IPS DF 4.7 (cell line): ENCODE measurements at regions not wholly inside any gene's neighbourhood (a gene's known extent, or its start where the extent isn't known, plus 50 kb on each side); places are given as distances from the start of the nearest gene placed in this dataset.
"Not testable (repeated sequence)": the region's sequence is repeated elsewhere in the genome, so short reads cannot be mapped to it uniquely, and the experiment has no call there.

Experiments used
- DNase-seq: peaks from one replicate; pipeline ENCODE4 v3.0.0-alpha.2; 2013; ENCODE audit warnings: low spot score; ENCODE audit errors: extremely low read depth

DNA sequence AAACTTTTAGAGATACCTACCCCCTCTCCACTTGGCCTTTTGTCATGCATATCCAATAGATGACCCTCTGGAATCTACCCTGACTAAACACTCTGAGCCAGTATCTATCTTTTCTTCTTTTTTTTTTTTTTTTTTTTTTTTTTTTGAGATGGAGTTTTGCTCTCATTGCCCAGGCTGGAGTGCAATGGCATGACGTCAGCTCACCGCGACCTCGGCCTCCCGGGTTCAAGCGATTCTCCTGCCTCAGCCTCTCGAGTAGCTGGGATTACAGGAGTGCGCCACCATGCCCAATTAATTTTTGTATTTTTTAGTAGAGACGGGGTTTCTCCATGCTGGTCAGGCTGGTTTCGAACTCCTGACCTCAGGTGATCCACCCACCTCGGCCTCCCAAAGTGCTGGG, 50.8 kb upstream of the GRIN2B start:
- DNase-seq: not testable (repeated sequence)

- DNase-seq: no peak
Observed at GRCh38 chr12:14043776-14044175, 62.4 kb upstream of the GRIN2B start.

DNA sequence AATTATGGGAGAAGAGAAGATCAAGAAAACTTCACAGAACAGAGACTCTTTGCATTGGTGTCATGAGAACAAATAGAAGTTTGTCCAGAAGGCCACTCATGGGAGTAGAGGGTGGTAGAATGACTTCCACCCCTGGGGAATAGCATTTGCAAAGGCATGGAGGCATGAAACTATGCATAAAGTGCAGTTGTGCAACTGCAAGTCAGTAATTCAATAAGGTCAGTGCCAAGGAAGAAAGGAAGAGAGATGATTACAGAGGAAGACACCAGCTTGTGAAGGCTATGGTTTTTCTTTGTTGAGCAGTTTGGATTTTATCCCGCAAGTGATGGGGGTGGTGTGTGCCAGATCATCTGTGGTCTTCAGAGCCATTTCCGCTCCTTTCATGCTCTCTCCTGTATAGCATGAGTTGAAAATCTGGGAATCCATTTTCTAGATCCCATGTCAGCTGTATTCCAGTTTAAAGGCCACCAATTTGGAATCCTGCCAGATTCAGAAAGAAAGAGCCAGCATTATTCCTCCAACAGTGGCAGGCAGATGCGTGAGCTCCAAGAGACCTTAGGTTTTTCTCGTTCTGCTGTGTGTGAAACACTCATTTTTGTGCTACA, 67.6 kb upstream of the GRIN2B start:
- DNase-seq: no peak

DNA sequence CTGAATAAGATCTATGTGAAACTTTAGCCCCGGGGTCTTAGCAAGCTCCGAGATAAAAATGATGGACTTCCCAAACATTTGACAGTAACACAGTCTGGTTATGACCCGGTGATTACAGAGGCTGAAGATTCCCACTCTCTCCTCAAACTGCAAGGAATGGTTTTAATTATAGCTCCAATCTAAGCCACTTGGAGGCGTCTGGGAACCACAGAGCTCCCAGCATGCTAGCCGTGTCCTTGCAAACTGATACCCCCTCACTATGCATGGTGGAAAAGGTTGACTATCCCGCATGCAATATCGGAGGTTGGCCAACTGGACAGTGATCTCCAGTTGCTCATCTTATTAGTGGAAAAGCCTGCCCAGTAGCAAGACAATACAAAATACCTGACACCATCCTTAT, 76.5 kb upstream of the GRIN2B start:
- DNase-seq: no peak

DNA sequence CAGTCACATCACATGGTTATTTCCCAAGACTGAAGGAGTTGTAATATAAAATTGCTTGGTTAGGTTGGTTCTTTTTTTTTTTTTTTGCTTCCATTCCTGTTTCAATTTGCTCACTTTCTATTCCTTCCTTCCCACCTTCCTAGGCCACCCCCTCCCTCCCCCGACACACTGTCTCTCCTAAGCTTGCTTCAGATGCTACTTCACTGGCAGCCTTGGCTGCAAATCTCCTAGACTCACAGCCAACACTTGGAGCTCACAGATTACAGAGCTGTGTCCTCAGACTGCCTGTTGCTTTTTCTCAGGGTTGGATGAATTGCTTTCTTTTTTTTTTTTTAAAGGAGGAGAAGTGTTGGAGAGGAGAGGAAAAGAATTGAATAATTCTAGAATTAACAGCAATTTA, 77.3 kb upstream of the GRIN2B start:
- no peak for DNase-seq

GRCh38 chr12:14059548-14059947, 78.1 kb upstream of the GRIN2B start:
- no peak for DNase-seq

- DNase-seq: no peak
Observed at GRCh38 chr12:14065616-14066015, 84.2 kb upstream of the GRIN2B start.

DNA sequence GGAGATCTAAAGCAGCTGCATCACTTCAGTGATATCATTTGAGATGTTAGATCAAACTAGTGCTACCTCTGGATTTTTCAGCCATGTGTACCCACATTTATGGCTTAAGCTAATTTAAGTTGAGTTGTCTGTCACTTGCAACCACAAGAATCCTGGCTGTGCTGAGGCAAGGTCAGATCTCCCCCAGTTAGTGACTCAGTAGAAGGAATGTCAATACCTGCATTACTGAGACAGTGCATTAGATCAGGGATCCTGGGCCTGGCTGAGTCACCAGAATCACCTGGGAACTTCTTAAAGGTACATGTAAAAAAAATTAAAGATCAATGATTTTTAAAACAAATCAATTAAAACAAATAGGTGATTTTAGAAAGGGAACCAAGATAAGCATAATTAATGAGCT, 84.6 kb upstream of the GRIN2B start:
- no peak for DNase-seq

- no peak for DNase-seq
Observed at GRCh38 chr12:14068961-14069360, 87.6 kb upstream of the GRIN2B start.

DNA sequence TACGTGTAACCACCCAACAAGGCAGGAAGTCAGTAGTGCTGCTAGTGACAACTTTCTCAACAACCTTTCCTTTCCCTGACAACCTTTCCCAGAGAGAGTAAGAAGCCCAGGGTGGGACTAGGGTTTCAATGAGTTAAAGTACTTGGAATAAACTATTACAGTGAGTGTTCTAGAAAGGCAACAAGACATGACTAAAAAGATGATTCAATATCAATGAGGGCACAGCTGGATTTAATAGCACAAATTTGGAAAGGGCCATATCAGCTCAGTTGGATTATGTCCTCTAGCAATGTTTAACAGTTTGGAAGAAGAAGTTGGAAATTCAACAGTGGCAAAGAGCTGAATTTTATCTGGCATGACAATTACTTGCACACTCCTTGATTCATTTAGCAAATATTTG, 90.4 kb upstream of the GRIN2B start:
- DNase-seq: no peak

DNA sequence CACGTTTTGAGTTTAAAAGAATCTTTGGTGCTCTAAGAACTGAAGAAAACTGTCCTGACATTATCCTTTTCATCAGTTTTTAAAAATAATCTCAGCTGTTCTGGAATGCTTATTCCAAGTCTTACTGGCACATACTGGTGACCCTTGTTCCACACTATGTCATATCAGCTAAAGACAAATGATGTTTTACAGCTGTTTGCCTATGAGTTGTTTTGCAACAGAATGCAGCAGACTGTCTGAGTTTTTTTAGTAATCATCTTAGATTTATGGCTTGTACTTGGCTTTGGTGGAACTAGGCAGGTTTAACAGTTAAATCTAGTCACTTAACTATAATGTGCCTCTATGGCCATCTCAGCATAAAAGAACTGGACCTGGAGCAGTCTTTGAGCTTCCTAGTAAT, 91.6 kb upstream of the GRIN2B start:
- DNase-seq: no peak

GRCh38 chr12:14075797-14076393, 94.5 kb upstream of the GRIN2B start:
- DNase-seq: no peak

GRCh38 chr12:14076538-14076937, 95.1 kb upstream of the GRIN2B start:
- DNase-seq: no peak

GRCh38 chr12:14086838-14087237, 105.4 kb upstream of the GRIN2B start:
- DNase-seq: no peak

GRCh38 chr12:14099994-14100393, 118.6 kb upstream of the GRIN2B start:
- no peak for DNase-seq

- DNase-seq: not testable (repeated sequence)
Observed at GRCh38 chr12:14101556-14101955, 120.2 kb upstream of the GRIN2B start.

DNA sequence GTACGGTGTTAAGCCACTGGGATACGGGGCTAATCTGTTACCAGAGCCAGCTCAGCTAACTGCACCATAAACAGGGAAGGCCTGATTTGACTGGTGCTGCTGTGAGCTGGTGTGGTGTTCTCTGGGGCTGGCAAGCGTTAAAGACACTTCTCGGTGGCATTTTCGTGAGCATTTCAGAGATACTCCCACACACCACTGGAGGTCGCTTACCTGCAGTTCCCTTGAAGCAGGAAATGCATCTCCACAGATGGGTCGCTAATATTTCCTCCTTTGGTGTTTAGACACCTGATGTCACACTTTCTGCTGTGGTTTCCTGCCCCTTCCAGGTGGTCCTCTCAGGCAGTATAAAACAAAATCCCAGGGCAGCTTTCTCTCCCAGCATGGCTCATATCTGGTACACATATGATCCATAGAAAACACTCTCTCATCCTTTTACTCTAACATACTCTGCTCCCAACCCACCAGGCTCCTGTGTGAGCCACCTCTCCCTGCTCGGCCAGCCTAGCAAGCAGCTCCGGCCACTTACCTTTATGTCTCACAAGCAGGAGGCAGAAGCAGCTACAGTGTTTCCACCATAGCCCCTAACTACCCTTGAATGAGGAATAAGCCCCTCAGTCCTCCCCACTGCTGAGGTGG, 129.9 kb upstream of the GRIN2B start:
- DNase-seq: peak; percentile 30

DNA sequence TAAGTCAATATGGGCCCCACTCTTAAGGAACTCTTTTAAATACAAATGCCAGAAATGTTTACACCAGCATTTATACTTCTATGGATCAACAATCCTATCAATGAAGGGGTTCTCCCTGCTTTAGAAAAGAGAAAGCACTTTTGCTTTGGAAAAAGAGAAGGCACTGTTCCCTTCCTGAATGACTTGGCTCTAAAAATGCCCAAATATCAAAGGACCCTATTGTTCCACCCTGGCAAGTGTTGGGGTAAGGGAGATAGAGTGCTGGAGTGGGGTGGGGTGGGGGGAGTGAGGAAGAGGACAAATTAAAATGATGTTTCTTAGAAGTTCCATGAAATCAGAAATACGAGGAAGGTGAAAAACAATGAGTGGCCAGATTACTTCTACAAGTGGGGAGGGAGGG, 131.6 kb upstream of the GRIN2B start:
- DNase-seq: no peak

GRCh38 chr12:14126692-14127091, 145.3 kb upstream of the GRIN2B start:
- DNase-seq: no peak

DNA sequence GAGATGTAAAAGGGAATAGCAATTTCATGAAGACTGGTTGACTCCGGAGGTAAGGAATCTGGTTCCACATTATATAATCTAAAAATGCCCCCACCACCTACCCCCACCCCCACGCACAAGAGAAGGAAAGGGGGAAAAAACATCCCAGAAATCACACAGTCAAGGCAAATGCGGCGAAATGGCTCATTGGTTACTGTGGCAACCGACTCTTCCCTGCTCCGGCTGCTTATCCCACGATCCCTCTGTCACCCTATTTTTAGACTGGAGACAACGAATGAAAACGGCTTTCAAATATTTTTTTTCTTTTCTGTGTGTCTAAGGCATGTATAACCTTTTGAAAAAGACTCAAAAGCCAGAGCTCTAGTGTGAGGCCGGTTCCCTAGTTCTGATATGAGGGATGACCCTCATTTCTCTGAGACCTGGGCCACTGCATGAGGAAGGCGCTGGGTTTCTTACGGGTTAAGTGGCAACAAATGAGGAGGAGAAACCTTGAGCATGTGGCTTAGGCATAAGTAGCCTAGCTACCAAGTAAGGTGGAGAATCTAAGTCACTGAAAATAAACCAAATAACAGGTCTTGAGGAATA, 148.3 kb upstream of the GRIN2B start:
- DNase-seq: no peak

DNA sequence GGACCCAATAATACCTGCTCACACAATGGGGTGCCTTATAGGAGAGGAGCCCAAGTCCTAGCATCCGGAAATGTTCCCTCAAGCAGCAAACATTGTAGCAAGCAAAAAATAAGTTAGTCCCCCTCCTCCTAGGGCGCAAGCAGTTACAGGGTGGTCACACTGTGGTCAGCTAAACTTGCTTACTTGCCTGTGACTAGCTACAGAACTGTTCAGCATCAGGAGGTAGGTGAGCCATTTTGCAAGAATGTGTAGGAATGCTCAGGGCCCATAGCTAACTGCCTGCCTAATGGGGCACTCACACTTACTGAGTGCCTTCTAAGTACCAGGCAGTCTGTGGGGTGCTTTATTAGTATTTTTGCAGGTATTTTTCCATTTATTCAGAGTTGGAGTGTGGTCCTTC, 154.6 kb upstream of the GRIN2B start:
- no peak for DNase-seq

GRCh38 chr12:14138495-14138894, 157.1 kb upstream of the GRIN2B start:
- no peak for DNase-seq
